Activated CD4-positive, alpha-beta T cell treated with anti-CD3 and anti-CD28 coated beads for 36 hours (primary cell): ENCODE measurements at regions not wholly inside any gene's neighbourhood (a gene's known extent, or its start where the extent isn't known, plus 50 kb on each side); places are given as distances from the start of the nearest gene placed in this dataset.

ENCODE experiments used
- ATAC-seq: fragments of 200-7000 bp; cut with Tn5 transposase; one replicate; pipeline ENCODE4 v1.10.0; 2021; ENCODE audit warnings: mild to moderate bottlenecking, moderate library complexity
- CTCF ChIA-PET: fragments of 350-600 bp; sonication (Branson Sonifier 250); formaldehyde crosslinking; loops from one replicate; lab custom pipeline; 2021; ENCODE audit warnings: antibody characterized with exemption; lab: Charles Lee
- POLR2A ChIA-PET: fragments of 350-600 bp; sonication (Branson Sonifier 250); formaldehyde crosslinking; loops from one replicate; lab custom pipeline; 2021; ENCODE audit warnings: antibody characterized with exemption, inconsistent platforms; lab: Charles Lee
- DNase-seq: peaks from one replicate; pipeline ENCODE4 v3.0.0-alpha.2; 2020
- H3K27ac Mint-ChIP-seq: one replicate; pipeline ENCODE4 v1.8.0; 2021; ENCODE audit warnings: mixed read lengths
- H3K27me3 Mint-ChIP-seq: one replicate; pipeline ENCODE4 v1.8.0; 2021; ENCODE audit warnings: mixed read lengths
- H3K36me3 Mint-ChIP-seq: one replicate; pipeline ENCODE4 v1.8.0; 2021; ENCODE audit warnings: low read depth, mixed read lengths
- H3K4me1 Mint-ChIP-seq: one replicate; pipeline ENCODE4 v1.8.0; 2021; ENCODE audit warnings: mixed read lengths
- H3K4me3 Mint-ChIP-seq: one replicate; pipeline ENCODE4 v1.8.0; 2021; ENCODE audit warnings: mild to moderate bottlenecking, moderate library complexity, mixed read lengths
- H3K9me3 Mint-ChIP-seq: one replicate; pipeline ENCODE4 v1.8.0; 2021; ENCODE audit warnings: low read depth, mixed read lengths
- intact Hi-C, 2 experiments: fragments of 100-400 bp; cut with DNase I in 1 of 2; cut with micrococcal nuclease in 1 of 2; formaldehyde crosslinking; loops; one replicate each; pipeline versions ENCODE4 v1.14.2 to v1.15.1; 2022 to 2024; cut with DNase I, micrococcal nuclease

GRCh38 chr20:12891643-12892042 lies 117.1 kb upstream of the SPTLC3 start:
- CTCF ChIA-PET = no interaction called here
- ATAC-seq = no peak

GRCh38 chr20:12893019-12893418 lies 115.8 kb upstream of the SPTLC3 start:
- no peak overlapping the region for H3K27ac Mint-ChIP-seq
- no peaks in the 10 kb centered on the region for H3K9me3 Mint-ChIP-seq
- no peak for DNase-seq
- H3K4me1 Mint-ChIP-seq = no peaks in the 10 kb centered on the region
- POLR2A ChIA-PET = no interaction called here
- H3K36me3 Mint-ChIP-seq = no peaks in the 10 kb centered on the region
- intact Hi-C loops = no loop called here
- CTCF ChIA-PET = no interaction called here
- ATAC-seq = no peak
- H3K27me3 Mint-ChIP-seq = peaks cover 5% of the 10 kb centered on the region
- no peak overlapping the region for H3K4me3 Mint-ChIP-seq

More at GRCh38 chr20:12891643-12892042, 117.1 kb upstream of the SPTLC3 start:
- H3K4me3 Mint-ChIP-seq = no peak overlapping the region
- H3K36me3 Mint-ChIP-seq = no peaks in the 10 kb centered on the region
- peaks cover 10% of the 10 kb centered on the region for H3K27me3 Mint-ChIP-seq
- POLR2A ChIA-PET = no interaction called here
- no peak overlapping the region for H3K27ac Mint-ChIP-seq
- DNase-seq = no peak
- H3K4me1 Mint-ChIP-seq = no peaks in the 10 kb centered on the region
- H3K9me3 Mint-ChIP-seq = no peaks in the 10 kb centered on the region
- intact Hi-C loops = no loop called here

GRCh38 chr20:12893653-12894052 lies 115.1 kb upstream of the SPTLC3 start:
- H3K36me3 Mint-ChIP-seq = no peaks in the 10 kb centered on the region
- H3K4me1 Mint-ChIP-seq = no peaks in the 10 kb centered on the region
- no peak for ATAC-seq
- no peak for DNase-seq
- intact Hi-C loops = no loop called here
- H3K4me3 Mint-ChIP-seq = no peak overlapping the region
- POLR2A ChIA-PET = no interaction called here
- H3K9me3 Mint-ChIP-seq = no peaks in the 10 kb centered on the region
- no peak overlapping the region for H3K27ac Mint-ChIP-seq
- peaks cover 5% of the 10 kb centered on the region for H3K27me3 Mint-ChIP-seq
- CTCF ChIA-PET = no interaction called here

GRCh38 chr20:12894089-12894488 lies 114.7 kb upstream of the SPTLC3 start:
- CTCF ChIA-PET = no interaction called here

GRCh38 chr20:12896180-12896579 lies 112.6 kb upstream of the SPTLC3 start:
- Mint-ChIP-seq H3K4me3 (no peak overlapping the region), H3K9me3 (no peaks in the 10 kb centered on the region), H3K36me3 (no peaks in the 10 kb centered on the region), H3K27ac (no peak overlapping the region), H3K4me1 (no peaks in the 10 kb centered on the region), H3K27me3 (peaks cover 2% of the 10 kb centered on the region)
- DNase-seq = no peak
- no peak for ATAC-seq
- ChIA-PET CTCF (no interaction called here), POLR2A (no interaction called here)
- intact Hi-C loops = no loop called here

More at GRCh38 chr20:12894089-12894488, 114.7 kb upstream of the SPTLC3 start:
- Mint-ChIP-seq H3K36me3 (no peaks in the 10 kb centered on the region), H3K4me1 (no peaks in the 10 kb centered on the region), H3K4me3 (no peak overlapping the region), H3K9me3 (no peaks in the 10 kb centered on the region), H3K27ac (no peak overlapping the region), H3K27me3 (peaks cover 5% of the 10 kb centered on the region)
- POLR2A ChIA-PET = no interaction called here
- DNase-seq (no peak), ATAC-seq (no peak)
- intact Hi-C loops = no loop called here

GRCh38 chr20:12902992-12903391 lies 105.8 kb upstream of the SPTLC3 start:
- no peaks in the 10 kb centered on the region for H3K27me3 Mint-ChIP-seq
- POLR2A ChIA-PET = no interaction called here

GRCh38 chr20:12906361-12906760 lies 102.4 kb upstream of the SPTLC3 start:
- intact Hi-C loops = no loop called here
- Mint-ChIP-seq H3K36me3 (no peaks in the 10 kb centered on the region), H3K27me3 (no peaks in the 10 kb centered on the region), H3K9me3 (no peaks in the 10 kb centered on the region), H3K4me3 (no peak overlapping the region), H3K27ac (no peak overlapping the region), H3K4me1 (peaks cover 2% of the 10 kb centered on the region)
- no peak for ATAC-seq
- DNase-seq = no peak
- ChIA-PET CTCF (interaction anchor here (1.4 kb wide), 1 partner anchor 18 kb away, joined by 3 read pairs; no protein-coding TSS in a partner anchor), POLR2A (no interaction called here)

More at GRCh38 chr20:12902992-12903391, 105.8 kb upstream of the SPTLC3 start:
- no peak for DNase-seq
- Mint-ChIP-seq H3K4me3 (no peak overlapping the region), H3K4me1 (peaks cover under 1% of the 10 kb centered on the region), H3K27ac (no peak overlapping the region), H3K9me3 (no peaks in the 10 kb centered on the region), H3K36me3 (no peaks in the 10 kb centered on the region)
- CTCF ChIA-PET = interaction anchor here (0.6 kb wide), 1 partner anchor 9 kb away, joined by 3 read pairs; no protein-coding TSS in a partner anchor
- intact Hi-C loops = no loop called here
- ATAC-seq = no peak

- H3K4me1 Mint-ChIP-seq = peaks cover 2% of the 10 kb centered on the region
- no peak overlapping the region for H3K4me3 Mint-ChIP-seq
- peaks cover 3% of the 10 kb centered on the region for H3K27me3 Mint-ChIP-seq
- ChIA-PET POLR2A (no interaction called here), CTCF (interaction anchor here (0.9 kb wide), 1 partner anchor 9 kb away, joined by 3 read pairs; no protein-coding TSS in a partner anchor)
- intact Hi-C loops = no loop called here
- H3K9me3 Mint-ChIP-seq = no peaks in the 10 kb centered on the region
- no peaks in the 10 kb centered on the region for H3K36me3 Mint-ChIP-seq
- DNase-seq (no peak), ATAC-seq (no peak)
- no peak overlapping the region for H3K27ac Mint-ChIP-seq
Observed at GRCh38 chr20:12911372-12911771, 97.4 kb upstream of the SPTLC3 start.

- POLR2A ChIA-PET = no interaction called here
- no peak for ATAC-seq
- Mint-ChIP-seq H3K36me3 (no peaks in the 10 kb centered on the region), H3K27ac (no peak overlapping the region), H3K4me3 (no peak overlapping the region), H3K4me1 (no peaks in the 10 kb centered on the region), H3K27me3 (peaks cover 3% of the 10 kb centered on the region), H3K9me3 (no peaks in the 10 kb centered on the region)
- intact Hi-C loops = no loop called here
- CTCF ChIA-PET = interaction anchor here (3.2 kb wide), 1 partner anchor 11 kb away, joined by 17 read pairs; no protein-coding TSS in a partner anchor
- DNase-seq = no peak
Observed at GRCh38 chr20:12913781-12914443, 94.9 kb upstream of the SPTLC3 start.

GRCh38 chr20:12914804-12915203 lies 94.0 kb upstream of the SPTLC3 start:
- no peak overlapping the region for H3K4me3 Mint-ChIP-seq
- ATAC-seq = no peak
- H3K4me1 Mint-ChIP-seq = no peaks in the 10 kb centered on the region
- no peak for DNase-seq
- ChIA-PET CTCF (interaction anchor here (1.0 to 3.2 kb wide), 2 partner anchors 10 to 204 kb away, joined by 3 to 17 read pairs; no protein-coding TSS in a partner anchor), POLR2A (no interaction called here)
- intact Hi-C loops = no loop called here
- H3K27me3 Mint-ChIP-seq = peaks cover 3% of the 10 kb centered on the region
- no peak overlapping the region for H3K27ac Mint-ChIP-seq
- no peaks in the 10 kb centered on the region for H3K9me3 Mint-ChIP-seq
- no peaks in the 10 kb centered on the region for H3K36me3 Mint-ChIP-seq

GRCh38 chr20:12916699-12917098 lies 92.1 kb upstream of the SPTLC3 start:
- ATAC-seq (no peak), DNase-seq (no peak)
- no peaks in the 10 kb centered on the region for H3K36me3 Mint-ChIP-seq
- ChIA-PET POLR2A (no interaction called here), CTCF (interaction anchor here (3.2 kb wide), 1 partner anchor 8 kb away, joined by 17 read pairs; no protein-coding TSS in a partner anchor)
- no peak overlapping the region for H3K4me3 Mint-ChIP-seq
- H3K9me3 Mint-ChIP-seq = no peaks in the 10 kb centered on the region
- H3K4me1 Mint-ChIP-seq = no peaks in the 10 kb centered on the region
- intact Hi-C loops = no loop called here
- no peak overlapping the region for H3K27ac Mint-ChIP-seq
- H3K27me3 Mint-ChIP-seq = peaks cover 3% of the 10 kb centered on the region

GRCh38 chr20:12924126-12924525 lies 84.6 kb upstream of the SPTLC3 start:
- no peaks in the 10 kb centered on the region for H3K27me3 Mint-ChIP-seq
- no peaks in the 10 kb centered on the region for H3K36me3 Mint-ChIP-seq
- DNase-seq (no peak), ATAC-seq (no peak)
- no peak overlapping the region for H3K27ac Mint-ChIP-seq
- ChIA-PET POLR2A (no interaction called here), CTCF (interaction anchor here (1.0 to 2.9 kb wide), 15 partner anchors 9 to 378 kb away, joined by 3 to 26 read pairs (median 6); no protein-coding TSS in a partner anchor)
- H3K4me1 Mint-ChIP-seq = peaks cover 7% of the 10 kb centered on the region
- peaks cover 2% of the 10 kb centered on the region for H3K9me3 Mint-ChIP-seq
- H3K4me3 Mint-ChIP-seq = no peak overlapping the region
- intact Hi-C loops = loop anchor here (2.0 kb wide), 2 partner anchors 45 to 623 kb away; no protein-coding TSS in a partner anchor
